WERI-Rb-1 (cell line): ENCODE measurements at regions not wholly inside any gene's neighbourhood (a gene's known extent, or its start where the extent isn't known, plus 50 kb on each side); places are given as distances from the start of the nearest gene placed in this dataset.

Source experiments
- DNase-seq: peaks from one replicate; pipeline ENCODE4 v3.0.0-alpha.2; 2020
- H3K27ac ChIP-seq: fragments of 250-450 bp; sonication (Bioruptor Pico); 2 replicates; pipeline ENCODE4 v1.5.1; 2020; ENCODE audit warnings: mild to moderate bottlenecking, moderate library complexity
- H3K27me3 ChIP-seq: fragments of 250-450 bp; sonication (Bioruptor Pico); 2 replicates; pipeline ENCODE4 v1.5.1; 2021; ENCODE audit warnings: mild to moderate bottlenecking, low read depth, moderate library complexity; ENCODE audit not compliant: insufficient read depth, severe bottlenecking
- H3K36me3 ChIP-seq: fragments of 250-450 bp; sonication (Bioruptor Pico); 2 replicates; pipeline ENCODE4 v1.5.1; 2020; ENCODE audit warnings: mild to moderate bottlenecking, moderate library complexity
- H3K4me3 ChIP-seq: 2 replicates; pipeline ENCODE4 v1.5.1; 2011; ENCODE audit warnings: low read depth, mild to moderate bottlenecking, control low read depth, low read length
- H3K9me3 ChIP-seq: fragments of 250-450 bp; sonication (Bioruptor Pico); 2 replicates; pipeline ENCODE4 v1.5.1; 2021; ENCODE audit warnings: mild to moderate bottlenecking, moderate library complexity; ENCODE audit not compliant: severe bottlenecking
- CTCF ChIP-seq: IDR thresholded peaks from 2 replicates; pipeline ENCODE4 v1.5.1; 2011; ENCODE audit warnings: low read depth, mild to moderate bottlenecking, control low read depth, inconsistent platforms, low read length

GRCh38 chr9:103990311-103990710 is 103.8 kb upstream of the SMC2 start:
- Histone ChIP-seq H3K27me3 (no peaks in the 10 kb centered on the region), H3K27ac (no peak overlapping the region), H3K9me3 (no peaks in the 10 kb centered on the region), H3K4me3 (no peak overlapping the region), H3K36me3 (no peaks in the 10 kb centered on the region)
- no peak for DNase-seq
- TF ChIP-seq CTCF: no peak

- Histone ChIP-seq H3K27me3 (no peaks in the 10 kb centered on the region), H3K9me3 (no peaks in the 10 kb centered on the region), H3K4me3 (no peak overlapping the region), H3K36me3 (no peaks in the 10 kb centered on the region), H3K27ac (no peak overlapping the region)
- DNase-seq: no peak
- TF ChIP-seq CTCF: no peak
Measured at GRCh38 chr9:103991001-103991400, 103.1 kb upstream of the SMC2 start.

DNA sequence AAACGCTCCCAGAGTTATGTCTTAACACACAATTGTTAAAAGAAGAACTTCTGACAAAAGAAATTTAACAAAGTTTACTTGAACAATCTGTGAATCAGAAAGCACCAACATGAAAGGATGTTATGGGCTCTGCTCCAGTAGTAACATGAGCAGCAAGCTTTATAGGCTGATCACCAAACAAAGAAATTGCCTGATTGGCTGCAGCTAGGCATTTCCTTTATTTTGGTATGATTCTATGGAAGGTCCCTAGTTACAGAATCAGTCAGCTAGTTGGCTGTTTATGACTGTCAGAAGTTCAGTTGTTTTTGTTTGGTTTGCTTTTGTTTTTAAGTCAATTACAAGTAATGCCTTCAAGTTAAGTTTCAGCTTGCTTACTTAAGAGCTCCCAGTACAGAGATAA is 102.4 kb upstream of the SMC2 start:
- H3K4me3 ChIP-seq: no peak overlapping the region
- no peaks in the 10 kb centered on the region for H3K9me3 ChIP-seq
- H3K27me3 ChIP-seq: no peaks in the 10 kb centered on the region
- TF ChIP-seq CTCF: no peak
- no peaks in the 10 kb centered on the region for H3K36me3 ChIP-seq
- no peak overlapping the region for H3K27ac ChIP-seq
- no peak for DNase-seq

- Histone ChIP-seq H3K9me3 (no peaks in the 10 kb centered on the region), H3K27me3 (no peaks in the 10 kb centered on the region), H3K4me3 (no peak overlapping the region), H3K36me3 (no peaks in the 10 kb centered on the region), H3K27ac (no peak overlapping the region)
- no peak for TF ChIP-seq CTCF
- DNase-seq: no peak
Measured at GRCh38 chr9:103992938-103993579, 101.0 kb upstream of the SMC2 start.

- Histone ChIP-seq H3K27ac (peak overlapping the region; percentile 2; the same call in 1 of the 2 replicates), H3K9me3 (no peaks in the 10 kb centered on the region), H3K27me3 (no peaks in the 10 kb centered on the region), H3K36me3 (no peaks in the 10 kb centered on the region), H3K4me3 (no peak overlapping the region)
- DNase-seq: no peak
- TF ChIP-seq CTCF: no peak
Measured at GRCh38 chr9:103997856-103998370, 96.2 kb upstream of the SMC2 start.

GRCh38 chr9:103999375-104000062 is 94.6 kb upstream of the SMC2 start:
- no peak overlapping the region for H3K27ac ChIP-seq
- H3K27me3 ChIP-seq: no peaks in the 10 kb centered on the region
- H3K4me3 ChIP-seq: no peak overlapping the region
- no peak for TF ChIP-seq CTCF
- H3K9me3 ChIP-seq: no peaks in the 10 kb centered on the region
- DNase-seq: no peak
- H3K36me3 ChIP-seq: no peaks in the 10 kb centered on the region
